Astrocyte of the spinal cord (primary cell): ENCODE measurements at regions not wholly inside any gene's neighbourhood (a gene's known extent, or its start where the extent isn't known, plus 50 kb on each side); places are given as distances from the start of the nearest gene placed in this dataset.

Source experiments
- DNase-seq: peaks from one replicate; pipeline ENCODE4 v3.0.0; 2011; ENCODE audit warnings: low read depth, low spot score
- H3K4me3 ChIP-seq: 2 replicates; pipeline ENCODE4 v1.5.1; 2011; ENCODE audit warnings: low read depth, mild to moderate bottlenecking, low read length, moderate library complexity
- CTCF ChIP-seq: IDR thresholded peaks from 2 replicates; pipeline ENCODE4 v1.5.1; 2012; ENCODE audit warnings: low read depth, mild to moderate bottlenecking, low read length, inconsistent platforms
- in situ Hi-C: cut with HindIII; loops from 2 replicates; pipeline ENCODE4 v1.10.0; 2017; ENCODE audit warnings: low sequenced_read_pairs

GRCh38 chr3:38984110-38984509 is 67.6 kb downstream of the SCN11A start:
- in situ Hi-C loops: no loop called here
- H3K4me3 ChIP-seq: no peak overlapping the region
- TF ChIP-seq CTCF: peak; percentile 2
- DNase-seq: no peak

- in situ Hi-C loops: no loop called here
- H3K4me3 ChIP-seq: no peak overlapping the region
- TF ChIP-seq CTCF: no peak
- DNase-seq: no peak
Measured at GRCh38 chr3:38980938-38981337, 70.8 kb downstream of the SCN11A start.

GRCh38 chr3:38978729-38979128 is 73.0 kb downstream of the SCN11A start:
- in situ Hi-C loops: no loop called here
- no peak for TF ChIP-seq CTCF
- H3K4me3 ChIP-seq: no peak overlapping the region
- DNase-seq: no peak

- no peak overlapping the region for H3K4me3 ChIP-seq
- in situ Hi-C loops: no loop called here
- DNase-seq: no peak
- TF ChIP-seq CTCF: no peak
Measured at GRCh38 chr3:38970851-38971638, 80.7 kb downstream of the SCN11A start.

- no peak overlapping the region for H3K4me3 ChIP-seq
- in situ Hi-C loops: no loop called here
- TF ChIP-seq CTCF: no peak
- no peak for DNase-seq
Measured at GRCh38 chr3:38969317-38970235, 82.2 kb downstream of the SCN11A start.

GRCh38 chr3:38968891-38969290 is 82.9 kb downstream of the SCN11A start:
- DNase-seq: no peak
- in situ Hi-C loops: no loop called here
- H3K4me3 ChIP-seq: no peak overlapping the region
- TF ChIP-seq CTCF: no peak
